Suppressor macrophage (primary cell): ENCODE measurements at regions not wholly inside any gene's neighbourhood (a gene's known extent, or its start where the extent isn't known, plus 50 kb on each side); places are given as distances from the start of the nearest gene placed in this dataset.
"Not testable (repeated sequence)": the region's sequence is repeated elsewhere in the genome, so short reads cannot be mapped to it uniquely, and the experiment has no call there.

Experiments
- DNase-seq, 4 experiments: peaks; one replicate each; pipeline ENCODE4 v3.0.0-alpha.2; 2020 to 2022

DNA sequence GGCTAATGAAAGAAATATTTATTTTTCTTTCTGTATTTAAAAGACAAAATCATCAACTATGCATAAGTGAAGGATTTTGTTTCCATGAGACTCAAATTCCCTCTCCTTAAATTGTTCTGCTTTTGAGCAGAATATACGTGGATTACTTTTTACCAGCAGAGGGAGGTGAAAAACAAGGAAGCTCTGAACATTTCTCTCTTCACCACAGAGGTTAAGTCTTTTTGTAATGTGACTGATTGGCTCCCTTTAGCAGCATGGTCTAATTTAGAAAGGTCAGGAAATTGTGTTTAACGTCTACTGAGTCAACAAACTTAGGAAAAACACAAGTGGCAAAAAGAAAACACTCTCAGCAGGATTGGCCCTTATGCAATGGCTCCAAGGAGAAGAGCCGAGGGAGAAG lies 55.1 kb upstream of the F9 start:
- peak in 2 of 4 experiments; percentile 3 to 5 for DNase-seq

DNA sequence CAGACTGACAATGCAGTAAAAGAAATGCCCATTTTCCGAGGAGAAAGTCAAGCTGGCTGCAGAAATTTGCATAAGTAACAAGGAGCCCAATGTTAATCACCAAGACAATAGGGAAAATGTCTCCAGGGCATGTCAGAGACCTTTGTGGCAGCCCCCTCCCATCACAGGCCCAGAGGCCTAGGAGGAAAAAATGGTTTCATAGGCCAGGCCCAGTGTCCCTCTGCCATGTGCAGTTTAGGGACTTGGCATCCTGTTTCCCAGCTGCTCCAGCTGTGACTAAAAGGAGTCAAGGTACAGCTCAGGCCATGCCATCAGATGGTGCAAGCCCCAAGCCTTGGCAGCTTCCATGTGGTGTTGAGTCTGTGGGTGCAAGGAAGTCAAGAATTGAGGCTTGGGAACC lies 68.6 kb upstream of the F9 start:
- DNase-seq = not testable (repeated sequence)

GRCh38 chrX:139454743-139455142 lies 75.8 kb upstream of the F9 start:
- no peak for DNase-seq

DNA sequence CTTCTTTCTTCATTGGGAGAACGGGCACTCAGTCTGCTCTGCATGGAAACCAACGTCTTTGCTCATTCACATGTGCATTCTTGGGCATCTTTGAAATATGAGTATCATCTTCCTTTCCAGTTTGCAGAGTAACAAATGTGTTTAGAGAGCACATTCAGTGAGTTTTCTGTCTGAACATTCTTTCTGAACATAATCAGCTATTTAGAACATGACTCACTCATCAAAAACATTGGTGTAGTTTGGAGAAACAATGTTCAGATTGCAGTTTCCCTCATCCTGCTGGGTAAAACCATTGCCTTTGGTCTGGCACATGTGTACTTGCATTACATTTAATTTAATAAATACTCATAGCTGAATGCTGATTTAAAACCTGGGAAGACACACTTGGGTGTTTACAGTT lies 81.5 kb upstream of the F9 start:
- DNase-seq = no peak

- no peak for DNase-seq
Measured at GRCh38 chrX:139446832-139447231, 83.7 kb upstream of the F9 start.

DNA sequence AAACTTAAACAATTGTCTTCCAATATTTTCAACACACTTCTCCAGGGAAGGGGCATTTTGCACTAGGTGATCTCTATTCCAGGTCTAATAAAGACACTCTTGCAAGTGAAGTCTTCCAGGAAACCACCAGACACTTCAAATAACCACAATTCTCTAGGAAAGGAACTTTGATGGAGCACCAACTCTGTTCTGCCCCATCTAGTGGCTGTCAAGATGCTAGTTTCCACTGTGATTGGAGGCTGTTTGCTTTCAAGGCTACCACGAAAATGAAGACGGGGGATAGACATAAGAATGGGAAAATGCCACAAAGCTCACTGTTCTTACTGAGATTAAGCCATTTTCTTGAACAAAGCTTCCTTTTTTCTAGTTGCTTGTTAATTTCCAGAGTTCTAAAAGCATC lies 100.6 kb upstream of the F9 start:
- DNase-seq = peak in 2 of 4 experiments; percentile 4 to 6

GRCh38 chrX:139423186-139423585 lies 107.4 kb upstream of the F9 start:
- DNase-seq = no peak

- not testable (repeated sequence) for DNase-seq
Measured at GRCh38 chrX:139398258-139398657, 132.3 kb upstream of the F9 start.

- DNase-seq = no peak
Measured at GRCh38 chrX:139388254-139388653, 142.3 kb upstream of the F9 start.

- no peak for DNase-seq
Measured at GRCh38 chrX:139382529-139382928, 148.0 kb upstream of the F9 start.

- not testable (repeated sequence) for DNase-seq
Measured at GRCh38 chrX:139376547-139376946, 154.0 kb upstream of the F9 start.

- DNase-seq = no peak
Measured at GRCh38 chrX:139360356-139360755, 170.2 kb upstream of the F9 start.

GRCh38 chrX:139342594-139342991 lies 187.9 kb upstream of the F9 start:
- DNase-seq = not testable (repeated sequence)

- peak in 1 of 4 experiments; percentile 2 for DNase-seq
Measured at GRCh38 chrX:139341855-139342593, 188.5 kb upstream of the F9 start.

DNA sequence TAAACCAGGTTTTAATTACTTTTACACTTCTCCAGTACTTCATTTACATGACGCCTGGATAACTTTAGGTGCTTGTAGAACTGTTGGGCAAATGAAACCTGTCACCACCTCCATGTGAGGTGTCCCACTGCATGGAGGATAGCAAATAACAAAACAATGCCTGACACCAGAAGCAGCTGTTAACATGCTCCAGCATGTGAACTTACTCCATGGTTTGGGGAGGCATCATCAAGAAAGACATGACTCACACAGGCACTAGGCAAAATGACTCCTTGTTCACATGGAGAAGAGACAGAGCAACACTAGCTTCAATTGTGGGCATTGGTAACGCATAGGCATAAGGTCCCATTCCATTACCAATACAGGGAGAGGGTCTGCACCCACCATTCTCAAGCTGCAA lies 198.1 kb upstream of the F9 start:
- no peak for DNase-seq

DNA sequence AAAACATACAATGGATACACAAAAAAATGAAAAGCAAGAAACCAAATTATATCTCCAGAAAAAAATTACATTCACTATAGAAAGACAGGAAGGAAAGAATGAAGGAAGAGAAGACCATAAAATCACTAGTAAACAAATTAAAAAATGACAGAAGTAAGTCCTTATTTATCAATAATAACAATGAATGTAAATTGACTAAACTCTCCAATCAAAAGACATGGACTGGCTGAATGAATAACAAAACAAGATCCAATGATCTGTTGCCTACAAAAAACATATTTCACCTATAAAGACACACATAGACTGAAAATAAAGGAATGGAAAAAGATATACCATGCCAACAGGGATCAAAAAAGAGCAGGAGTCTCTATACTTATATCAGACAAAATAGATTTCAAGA lies 203.2 kb upstream of the F9 start:
- no peak for DNase-seq

GRCh38 chrX:139324756-139325155 lies 205.8 kb upstream of the F9 start:
- DNase-seq = no peak

GRCh38 chrX:139320661-139321354 lies 209.7 kb upstream of the F9 start:
- DNase-seq = not testable (repeated sequence)

GRCh38 chrX:139306675-139307074 lies 223.9 kb upstream of the F9 start:
- DNase-seq = not testable (repeated sequence)

DNA sequence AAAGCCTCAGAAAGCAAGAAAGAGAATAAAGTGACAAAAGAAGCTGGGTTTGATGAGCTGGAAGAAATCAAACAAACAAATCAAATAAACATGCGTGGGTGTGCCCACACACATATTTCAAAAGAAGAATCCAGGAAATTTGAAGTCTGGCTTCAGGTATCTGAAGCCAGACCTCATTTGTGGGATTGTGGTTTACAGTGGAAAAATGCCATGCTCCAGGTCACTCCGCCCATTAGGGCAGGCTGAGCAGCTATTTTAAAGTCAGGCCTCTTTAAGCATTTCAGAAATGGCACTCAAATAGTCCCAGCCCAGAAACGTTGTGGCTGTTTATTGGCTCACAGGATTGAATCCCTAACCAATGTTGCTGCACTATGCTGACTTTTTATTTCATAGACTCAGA lies 226.1 kb upstream of the F9 start:
- DNase-seq = no peak

DNA sequence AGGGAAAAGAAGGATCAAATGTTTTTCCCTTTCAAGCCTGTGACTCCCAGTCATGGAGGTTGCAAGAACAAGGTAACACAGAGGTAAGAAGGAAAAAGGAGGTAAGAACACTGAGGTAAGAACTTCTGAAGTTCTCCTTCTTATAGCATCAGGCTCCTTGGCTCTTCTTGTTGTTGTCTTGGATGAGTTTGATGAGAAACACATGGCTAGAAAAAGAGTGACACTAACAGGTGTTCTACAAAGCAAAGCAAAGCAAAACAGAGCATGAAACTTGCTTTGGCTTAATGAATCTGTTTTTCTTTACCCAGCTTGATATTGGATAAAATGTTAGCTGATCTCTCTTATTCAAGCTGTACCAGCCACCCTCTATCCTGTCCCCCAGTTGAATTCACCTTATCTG lies 231.2 kb upstream of the F9 start:
- no peak for DNase-seq

- no peak for DNase-seq
Measured at GRCh38 chrX:139298437-139298836, 232.1 kb upstream of the F9 start.

DNA sequence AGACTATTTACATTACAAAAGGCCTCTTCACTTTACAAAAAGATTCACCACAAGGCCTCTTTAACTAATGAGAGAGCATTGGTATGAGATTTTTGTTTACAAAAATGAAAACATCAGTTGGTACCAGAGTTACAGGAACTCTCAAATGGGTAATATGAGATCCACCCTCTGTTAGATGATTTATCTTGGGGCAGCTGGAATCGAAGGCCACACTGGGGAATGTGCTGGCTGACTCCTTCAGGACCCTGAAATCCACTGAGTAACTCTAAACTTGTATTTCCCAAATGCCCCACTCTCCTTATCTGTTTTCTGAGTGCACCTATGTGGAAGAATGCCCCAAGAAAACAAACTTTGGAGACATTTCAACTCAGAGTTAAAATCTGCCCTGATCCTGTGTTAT lies 232.9 kb upstream of the F9 start:
- DNase-seq = no peak

DNA sequence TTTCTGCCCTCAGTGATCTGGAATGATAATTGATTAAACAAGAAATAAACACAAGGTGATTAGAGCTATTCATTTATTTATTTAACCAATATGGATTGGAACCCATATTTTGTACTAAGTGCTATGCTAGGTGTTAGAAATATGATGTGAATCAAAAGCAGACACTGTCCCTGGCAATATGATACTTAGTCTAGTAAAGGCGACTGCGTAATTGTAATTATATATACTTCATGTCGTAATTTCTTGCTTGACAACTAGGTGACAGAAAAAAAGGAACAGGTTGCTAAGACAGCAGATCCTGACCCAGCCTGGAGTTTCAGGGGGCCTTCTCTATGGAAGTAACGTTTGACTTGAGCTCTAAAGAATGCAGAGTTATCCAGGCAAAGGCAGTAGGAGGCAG lies 236.5 kb upstream of the F9 start:
- DNase-seq = no peak
